Panc1 (cell line): ENCODE measurements at regions not wholly inside any gene's neighbourhood (a gene's known extent, or its start where the extent isn't known, plus 50 kb on each side); places are given as distances from the start of the nearest gene placed in this dataset.

Experiments used
- ATAC-seq: fragments of 200-7000 bp; cut with Tn5 transposase; 2 replicates; pipeline ENCODE4 v1.9.1; 2020; ENCODE audit warnings: mild to moderate bottlenecking, moderate library complexity
- BruUV-seq: library from RNA; stranded (reverse); fragments of 400-500 nt; replicated peaks from 2 replicates; lab custom pipeline; 2021; lab: Mats Ljungman, UMichigan
- CTCF ChIA-PET: fragments of 300-600 bp; sonication (Branson Sonifier 250); formaldehyde crosslinking; loops from one replicate; lab custom pipeline; 2022; ENCODE audit warnings: antibody characterized with exemption; lab: Charles Lee
- POLR2A ChIA-PET: fragments of 300-600 bp; sonication (Branson Sonifier 250); formaldehyde crosslinking; loops from one replicate; lab custom pipeline; 2022; ENCODE audit warnings: antibody characterized with exemption; lab: Charles Lee
- DNase-seq: peaks from one replicate; pipeline ENCODE4 v3.0.0-alpha.2; 2010; ENCODE audit warnings: low read depth, low spot score
- H3K27ac ChIP-seq: 2 replicates; pipeline ENCODE4 v1.5.1; 2011; ENCODE audit warnings: mild to moderate bottlenecking, low read length, inconsistent platforms
- H3K27me3 ChIP-seq: fragments of 200-500 bp; sonication (Bioruptor generic); 2 replicates; pipeline ENCODE4 v1.6.0; 2014; ENCODE audit warnings: low read length, inconsistent platforms; ENCODE audit not compliant: control insufficient read depth, insufficient read depth
- H3K36me3 ChIP-seq: fragments of 200-500 bp; sonication (Bioruptor generic); 2 replicates; pipeline ENCODE4 v1.5.1; 2014; ENCODE audit warnings: inconsistent platforms, mild to moderate bottlenecking, low read length, moderate library complexity; ENCODE audit not compliant: control insufficient read depth, insufficient read depth
- H3K4me1 ChIP-seq: 2 replicates; pipeline ENCODE4 v1.5.1; 2011; ENCODE audit warnings: inconsistent platforms, mild to moderate bottlenecking, low read length, moderate library complexity; ENCODE audit not compliant: control insufficient read depth, insufficient read depth
- H3K4me3 ChIP-seq, 2 experiments: 2 replicates each; pipeline ENCODE4 v1.5.1; 2011 to 2012; ENCODE audit warnings: low read depth in 2 of 2, low read length in 2 of 2, mild to moderate bottlenecking in 2 of 2, inconsistent platforms in 1 of 2, moderate library complexity in 1 of 2
- H3K9me3 ChIP-seq: fragments of 200-500 bp; sonication (Bioruptor generic); 2 replicates; pipeline ENCODE4 v1.5.1; 2014; ENCODE audit warnings: low read depth, mild to moderate bottlenecking, inconsistent platforms, low read length, moderate library complexity; ENCODE audit not compliant: control insufficient read depth, insufficient read depth
- POLR2AphosphoS5 ChIP-seq: IDR thresholded peaks from 2 replicates; pipeline ENCODE4 v1.6.1; 2012; ENCODE audit warnings: mild to moderate bottlenecking, low read depth, low read length, moderate library complexity
- REST ChIP-seq, 2 experiments: IDR thresholded peaks; 2 replicates each; pipeline ENCODE4 v1.6.1; 2011 to 2012; ENCODE audit warnings: low read depth in 2 of 2, control low read depth in 1 of 2, low read length in 1 of 2, mild to moderate bottlenecking in 1 of 2, moderate library complexity in 1 of 2; ENCODE audit not compliant: insufficient read depth in 1 of 2
- SIN3A ChIP-seq: IDR thresholded peaks from 2 replicates; pipeline ENCODE4 v1.6.1; 2012; ENCODE audit warnings: low read depth, mild to moderate bottlenecking, low read length, moderate library complexity, borderline replicate concordance; ENCODE audit not compliant: insufficient read depth
- TCF7L2 ChIP-seq: IDR thresholded peaks from 2 replicates; pipeline ENCODE4 v1.6.1; 2011; ENCODE audit warnings: mild to moderate bottlenecking, low read depth, low read length, inconsistent platforms
- in situ Hi-C: cut with HindIII; loops from 2 replicates; pipeline ENCODE4 v1.10.0; 2016; ENCODE audit warnings: low sequenced_read_pairs, low pct_unique_long_range_greater_than_20kb
- intact Hi-C: fragments of 100-400 bp; cut with micrococcal nuclease; formaldehyde crosslinking; loops from one replicate; pipeline ENCODE4 v1.10.0; 2022; ENCODE audit not compliant: unreplicated experiment
- TF ChIP-seq, protein P1 (sequence below): fragments of 450-650 bp; IDR thresholded peaks from 2 replicates; pipeline ENCODE4 v1.5.1; 2017; ENCODE audit warnings: mild to moderate bottlenecking

DNA sequence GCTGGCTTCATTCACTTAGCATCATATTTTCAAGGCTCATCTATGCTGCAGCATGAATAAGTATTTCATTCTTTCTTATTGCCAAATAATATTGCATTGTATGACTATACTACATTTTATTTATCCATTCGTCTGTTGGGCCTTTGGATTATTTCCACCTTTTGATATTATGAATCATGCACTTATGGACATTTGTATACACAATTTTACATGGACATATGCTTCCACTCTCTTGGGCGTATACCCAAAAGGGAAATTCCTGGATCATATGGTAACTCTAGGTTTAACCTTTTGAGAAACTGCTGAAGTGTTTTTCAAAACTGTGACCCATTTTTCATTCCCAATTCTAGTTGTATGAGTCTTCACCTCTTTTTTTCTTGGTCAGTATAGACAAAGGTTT is 80.3 kb upstream of the GNAI1 start:
- H3K4me1 ChIP-seq, result no peaks in the 10 kb centered on the region
- H3K27me3 ChIP-seq, result no peaks in the 10 kb centered on the region
- H3K27ac ChIP-seq, result no peak overlapping the region
- in situ Hi-C loops, result no loop called here
- no peaks in the 10 kb centered on the region for H3K36me3 ChIP-seq
- ChIA-PET POLR2A (no interaction called here), CTCF (no interaction called here)
- H3K4me3 ChIP-seq, result no peak overlapping the region
- BruUV-seq, result no TSS peak
- ATAC-seq (no peak), DNase-seq (no peak)
- intact Hi-C loops, result no loop called here
- TF ChIP-seq REST (IDR thresholded peaks at IDR 0.05; ENCODE audit: insufficient read depth in 1 of 2, low read depth in 2 of 2, low read length in 1 of 2) (no peak), POLR2AphosphoS5 (no peak), TCF7L2 (no peak), SIN3A (no peak)
- TF ChIP-seq, protein P1, sequence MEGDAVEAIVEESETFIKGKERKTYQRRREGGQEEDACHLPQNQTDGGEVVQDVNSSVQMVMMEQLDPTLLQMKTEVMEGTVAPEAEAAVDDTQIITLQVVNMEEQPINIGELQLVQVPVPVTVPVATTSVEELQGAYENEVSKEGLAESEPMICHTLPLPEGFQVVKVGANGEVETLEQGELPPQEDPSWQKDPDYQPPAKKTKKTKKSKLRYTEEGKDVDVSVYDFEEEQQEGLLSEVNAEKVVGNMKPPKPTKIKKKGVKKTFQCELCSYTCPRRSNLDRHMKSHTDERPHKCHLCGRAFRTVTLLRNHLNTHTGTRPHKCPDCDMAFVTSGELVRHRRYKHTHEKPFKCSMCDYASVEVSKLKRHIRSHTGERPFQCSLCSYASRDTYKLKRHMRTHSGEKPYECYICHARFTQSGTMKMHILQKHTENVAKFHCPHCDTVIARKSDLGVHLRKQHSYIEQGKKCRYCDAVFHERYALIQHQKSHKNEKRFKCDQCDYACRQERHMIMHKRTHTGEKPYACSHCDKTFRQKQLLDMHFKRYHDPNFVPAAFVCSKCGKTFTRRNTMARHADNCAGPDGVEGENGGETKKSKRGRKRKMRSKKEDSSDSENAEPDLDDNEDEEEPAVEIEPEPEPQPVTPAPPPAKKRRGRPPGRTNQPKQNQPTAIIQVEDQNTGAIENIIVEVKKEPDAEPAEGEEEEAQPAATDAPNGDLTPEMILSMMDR, result no peak
- H3K9me3 ChIP-seq, result no peaks in the 10 kb centered on the region

GRCh38 chr7:80053124-80053523 is 81.5 kb upstream of the GNAI1 start:
- CTCF ChIA-PET, result no interaction called here
- in situ Hi-C loops, result no loop called here

More at GRCh38 chr7:80053124-80053523, 81.5 kb upstream of the GNAI1 start:
- no peak overlapping the region for H3K4me3 ChIP-seq
- H3K9me3 ChIP-seq, result no peaks in the 10 kb centered on the region
- ATAC-seq (no peak), DNase-seq (no peak)
- no peaks in the 10 kb centered on the region for H3K4me1 ChIP-seq
- no peak overlapping the region for H3K27ac ChIP-seq
- POLR2A ChIA-PET, result no interaction called here
- no peaks in the 10 kb centered on the region for H3K27me3 ChIP-seq
- H3K36me3 ChIP-seq, result no peaks in the 10 kb centered on the region
- no TSS peak for BruUV-seq
- TF ChIP-seq REST (IDR thresholded peaks at IDR 0.05; ENCODE audit: insufficient read depth in 1 of 2, low read depth in 2 of 2, low read length in 1 of 2) (no peak), SIN3A (no peak), POLR2AphosphoS5 (no peak), TCF7L2 (no peak)
- TF ChIP-seq, protein P1, result no peak
- intact Hi-C loops, result no loop called here
